ENCODE measurements at regions not wholly inside any gene's neighbourhood (a gene's known extent, or its start where the extent isn't known, plus 50 kb on each side); places are given as distances from the start of the nearest gene placed in this dataset.

DNA sequence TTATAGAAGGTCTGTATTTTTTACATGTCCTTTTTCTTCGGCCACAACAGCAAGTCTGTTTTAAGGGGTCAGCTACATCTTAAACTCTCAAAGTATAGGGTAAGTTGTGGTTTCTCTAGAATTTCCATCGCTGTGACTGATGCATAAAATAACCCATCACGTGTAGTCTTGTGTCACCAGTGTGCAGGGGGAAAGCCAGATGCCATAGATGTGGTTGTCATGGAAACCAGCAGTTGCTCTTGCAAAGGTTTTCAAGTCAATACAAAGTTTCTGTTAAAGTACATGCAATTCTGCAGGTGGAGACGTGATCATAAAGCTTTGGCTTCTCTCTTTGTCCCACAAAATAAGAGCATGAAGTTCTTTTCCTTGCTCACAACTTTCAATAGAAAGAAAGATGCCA, 210.3 kb upstream of the ONECUT1 start:
- DNase-seq, result no peak

DNA sequence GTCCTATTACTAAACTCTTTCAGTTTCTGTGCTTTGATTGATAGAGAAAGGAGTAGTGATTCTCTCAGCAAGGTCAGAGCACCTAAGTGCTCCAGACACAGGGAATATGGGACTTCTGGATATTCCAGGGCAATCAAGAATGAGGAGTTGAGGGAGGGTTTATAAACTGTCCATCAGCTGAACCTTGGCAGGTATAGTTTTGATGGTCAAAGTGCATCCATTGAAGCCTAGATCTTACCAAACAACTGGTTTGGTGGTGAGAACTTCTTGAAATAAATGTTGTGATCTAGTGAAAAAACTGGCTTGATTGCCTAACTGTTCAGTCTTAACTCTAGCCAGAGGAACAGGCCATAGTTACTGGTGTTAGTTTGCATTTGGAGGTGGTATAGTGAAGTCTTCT, 207.0 kb upstream of the ONECUT1 start:
- DNase-seq, result no peak

DNA sequence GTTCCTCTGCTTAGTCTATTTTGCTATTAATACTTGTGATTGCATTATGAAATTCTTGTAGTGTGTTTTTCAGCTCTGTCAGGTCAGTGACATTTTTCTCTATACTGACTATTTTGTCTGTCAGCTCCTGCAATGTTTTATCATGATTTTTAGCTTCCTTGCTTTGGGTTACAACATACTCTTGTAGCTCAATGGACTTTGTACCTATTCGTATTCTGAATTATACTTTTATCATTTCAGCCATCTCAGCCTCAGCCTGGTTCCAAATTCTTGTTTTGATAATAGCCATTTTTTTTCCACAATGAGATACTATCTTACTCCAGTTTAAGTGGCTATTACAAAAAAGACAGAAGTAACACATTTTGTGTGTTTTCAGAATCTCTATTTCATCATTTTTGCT, 204.2 kb upstream of the ONECUT1 start:
- DNase-seq, result no peak

DNA sequence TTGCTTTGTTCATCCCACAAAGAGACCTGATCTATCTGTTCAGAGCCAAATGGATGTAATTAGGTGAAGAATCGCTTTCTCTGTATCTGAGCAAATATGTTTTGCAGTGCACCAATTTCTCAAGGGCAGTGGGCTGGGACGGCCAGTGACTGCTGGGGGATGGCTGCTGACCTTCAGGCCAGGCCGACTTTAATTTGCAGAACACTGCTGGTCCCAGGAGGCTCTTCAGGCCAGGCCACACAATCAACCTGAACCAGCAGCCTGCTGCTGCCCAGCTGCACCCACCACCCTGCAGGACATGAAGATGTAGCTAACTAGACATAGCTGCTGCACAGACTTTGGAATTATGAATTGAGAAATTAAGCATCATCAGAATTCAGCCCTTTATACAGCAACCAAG, 194.4 kb upstream of the ONECUT1 start:
- DNase-seq, result no peak

GRCh38 chr15:52980446-52980845, 190.3 kb upstream of the ONECUT1 start:
- DNase-seq, result no peak

GRCh38 chr15:52976516-52977075, 186.5 kb upstream of the ONECUT1 start:
- DNase-seq, result no peak

- DNase-seq, result no peak
Observed at GRCh38 chr15:52975941-52976449, 185.9 kb upstream of the ONECUT1 start.

DNA sequence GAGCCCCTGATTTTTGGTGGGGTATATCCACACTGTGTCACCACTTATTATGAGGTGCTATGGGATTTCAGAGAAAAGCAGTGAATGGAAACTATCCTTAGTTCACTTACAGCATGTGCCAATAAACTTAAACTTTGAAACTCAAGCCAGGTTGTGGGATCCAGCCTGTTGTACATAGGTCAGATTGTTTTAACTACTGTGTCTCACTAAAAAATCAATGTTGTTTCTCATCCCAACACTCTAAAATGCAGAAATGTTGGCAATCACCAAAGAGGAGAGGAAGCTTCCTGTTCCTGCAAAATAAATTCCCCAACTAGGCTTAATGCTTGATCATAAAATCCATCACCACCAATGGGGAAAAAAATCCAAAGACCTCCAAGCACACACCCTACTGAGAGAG, 173.7 kb upstream of the ONECUT1 start:
- DNase-seq, result no peak

- no peak for DNase-seq
Observed at GRCh38 chr15:52960283-52960682, 170.1 kb upstream of the ONECUT1 start.

GRCh38 chr15:52943746-52944145, 153.6 kb upstream of the ONECUT1 start:
- no peak for DNase-seq

GRCh38 chr15:52936489-52936888, 146.4 kb upstream of the ONECUT1 start:
- DNase-seq, result no peak

- no peak for DNase-seq
Observed at GRCh38 chr15:52925130-52925529, 135.0 kb upstream of the ONECUT1 start.

GRCh38 chr15:52924630-52925029, 134.5 kb upstream of the ONECUT1 start:
- no peak for DNase-seq

DNA sequence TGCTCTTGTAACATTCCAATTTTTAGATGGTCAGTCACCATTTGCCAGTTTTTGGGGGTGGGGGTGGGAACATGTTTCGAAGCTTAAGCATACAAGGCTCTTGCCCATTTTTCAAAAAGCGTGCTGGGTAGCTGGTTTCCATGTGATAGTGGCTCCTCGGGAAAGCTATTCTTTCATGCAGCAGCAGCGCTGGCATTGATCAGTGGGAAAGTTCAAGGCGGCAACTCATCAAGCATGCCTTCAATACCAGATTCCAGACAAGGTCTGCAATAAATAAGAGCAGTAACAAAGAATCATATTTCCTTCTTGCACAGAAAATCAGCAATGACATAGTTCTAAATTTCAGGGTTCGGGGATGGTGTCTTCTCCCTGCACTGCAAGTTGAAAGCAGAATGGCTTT, 133.5 kb upstream of the ONECUT1 start:
- no peak for DNase-seq

DNA sequence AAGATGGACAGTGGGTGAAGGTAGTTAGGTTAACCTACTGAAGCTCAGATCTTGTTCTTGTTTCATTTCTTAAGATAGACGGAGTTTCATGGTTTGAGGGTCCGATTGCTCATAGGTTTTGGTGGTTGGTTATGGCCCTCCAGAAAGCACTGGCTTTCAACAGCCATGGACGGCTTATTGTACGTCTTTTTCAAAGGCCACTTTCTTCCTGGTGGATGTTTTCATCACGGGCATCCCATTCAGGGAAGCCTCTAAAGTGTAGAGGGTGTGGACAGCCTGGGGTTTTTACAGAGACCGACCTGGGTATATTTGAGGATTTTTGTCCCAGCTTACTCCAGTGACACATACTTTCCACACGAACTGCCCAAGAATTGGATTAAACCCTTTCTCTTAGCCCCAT, 132.7 kb upstream of the ONECUT1 start:
- no peak for DNase-seq

- DNase-seq, result no peak
Observed at GRCh38 chr15:52912172-52912571, 122.0 kb upstream of the ONECUT1 start.

DNA sequence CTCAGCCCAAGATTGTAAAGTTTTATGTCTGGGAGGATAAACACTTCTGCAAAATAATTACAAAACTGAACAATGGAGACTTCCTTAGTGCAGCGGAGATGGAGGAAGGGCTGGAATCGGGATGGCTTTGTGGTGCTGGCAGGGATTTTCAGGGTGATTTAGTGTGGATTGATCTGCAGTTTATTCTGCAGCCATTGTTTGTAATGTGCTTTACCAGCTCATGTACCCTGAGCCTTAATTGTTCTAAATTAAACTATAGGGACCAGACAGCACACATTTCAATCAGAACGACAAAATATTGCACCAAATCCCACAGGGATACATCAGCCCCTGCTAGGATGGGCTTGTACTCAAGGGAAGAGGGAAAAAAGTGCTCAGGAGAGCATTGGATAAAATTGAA, 103.2 kb upstream of the ONECUT1 start:
- DNase-seq, result no peak

DNA sequence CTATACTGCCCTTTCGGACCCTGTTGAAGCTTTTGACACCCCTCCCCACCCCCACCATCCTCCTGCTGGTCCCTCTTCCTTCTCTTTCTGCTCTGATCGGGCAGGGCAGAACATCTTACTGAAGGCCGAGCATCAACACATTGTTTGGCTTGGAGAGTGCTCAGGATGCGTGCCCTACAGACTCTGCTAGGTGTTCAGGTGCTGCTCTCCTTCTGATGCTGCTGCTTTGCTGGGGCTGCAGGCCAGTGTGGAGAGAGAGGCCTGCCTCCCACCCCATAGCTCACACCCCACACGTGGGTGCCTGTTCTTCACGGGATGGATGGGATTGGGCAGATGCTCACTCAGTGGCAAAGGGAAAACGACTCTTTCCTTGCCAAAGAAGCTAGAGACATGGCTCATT, 89.8 kb upstream of the ONECUT1 start:
- DNase-seq, result no peak

DNA sequence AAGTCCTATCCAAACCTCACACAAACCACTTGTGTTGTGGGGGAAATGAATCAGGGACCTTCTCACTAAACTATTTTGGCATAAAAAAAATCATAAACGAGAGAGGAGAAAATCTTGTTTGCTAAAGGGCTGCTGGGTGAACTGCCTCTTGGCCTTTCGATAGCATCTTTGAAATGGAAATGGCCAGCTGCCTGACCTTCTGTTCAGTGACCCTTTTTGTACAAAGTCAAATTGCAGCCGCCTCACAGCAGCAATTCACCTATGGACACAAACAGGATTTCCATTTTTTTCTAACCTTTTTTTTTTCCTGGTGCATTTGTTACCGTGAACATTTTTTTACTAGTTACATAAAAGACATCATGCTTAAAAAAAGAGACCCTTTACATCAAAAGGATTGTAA, 89.0 kb upstream of the ONECUT1 start:
- DNase-seq, result no peak

DNA sequence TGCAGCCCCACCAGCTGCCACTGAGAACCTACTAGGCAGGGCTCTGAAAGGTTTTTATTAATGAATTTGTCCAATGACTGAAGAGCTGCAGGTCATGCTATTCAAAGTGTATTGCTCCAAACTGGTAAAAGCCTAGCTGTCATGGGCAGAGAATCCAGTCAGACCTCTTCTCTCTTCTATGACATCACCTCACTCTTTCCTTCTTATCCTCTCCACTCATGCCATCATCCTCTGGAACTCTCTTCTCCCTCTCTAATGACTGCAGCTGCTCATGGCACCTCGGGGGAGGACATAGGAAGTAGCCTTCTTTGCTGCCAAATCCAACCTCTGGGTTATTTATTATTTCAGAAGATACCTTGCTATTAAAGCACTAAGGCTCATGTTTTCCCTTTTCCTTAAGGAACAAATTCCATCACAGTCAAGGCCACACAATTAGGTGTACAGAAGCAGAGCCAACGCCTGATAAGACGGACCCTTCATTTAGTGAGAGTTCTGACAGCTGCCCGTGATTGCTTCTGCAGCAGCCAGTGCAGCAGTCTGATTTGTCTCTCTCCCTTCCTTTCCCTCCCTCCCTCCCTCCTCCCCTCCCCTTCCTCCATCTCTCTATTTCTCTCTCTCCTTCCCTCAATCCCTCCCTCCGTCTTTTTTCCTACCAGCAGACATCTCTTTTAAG, 87.0 kb upstream of the ONECUT1 start:
- no peak for DNase-seq

- DNase-seq, result no peak
Observed at GRCh38 chr15:52872036-52872818, 82.1 kb upstream of the ONECUT1 start.

- DNase-seq, result no peak
Observed at GRCh38 chr15:52870015-52870414, 79.9 kb upstream of the ONECUT1 start.

DNA sequence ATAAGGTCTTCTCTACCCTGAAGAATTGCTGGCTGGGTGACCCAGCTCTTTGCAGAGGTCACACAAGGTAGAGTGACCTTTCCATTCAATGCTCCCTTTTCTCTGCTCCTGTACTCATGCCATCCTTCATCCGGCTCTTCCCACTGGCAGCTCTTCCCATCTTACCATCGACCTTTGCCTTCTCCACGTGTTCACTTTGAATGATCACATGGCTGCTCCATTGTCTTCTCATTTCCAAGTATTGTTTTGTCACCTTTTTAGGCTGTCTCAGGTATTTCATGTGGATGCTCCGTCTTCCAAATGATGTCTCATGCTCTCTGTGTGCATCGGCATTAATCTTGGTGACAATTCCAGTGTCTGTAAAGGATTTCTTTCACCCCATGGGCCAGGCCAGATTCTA, 76.6 kb upstream of the ONECUT1 start:
- no peak for DNase-seq

- no peak for DNase-seq
Observed at GRCh38 chr15:52862677-52863076, 72.5 kb upstream of the ONECUT1 start.
